GM12878 (cell line): ENCODE measurements at regions not wholly inside any gene's neighbourhood (a gene's known extent, or its start where the extent isn't known, plus 50 kb on each side); places are given as distances from the start of the nearest gene placed in this dataset.

Source experiments
- EZH2 ChIP-seq: IDR thresholded peaks from 2 replicates; pipeline ENCODE4 v1.6.1; 2012; ENCODE audit warnings: low read depth, mild to moderate bottlenecking, control low read depth, inconsistent platforms, low read length, borderline replicate concordance; ENCODE audit not compliant: control insufficient read depth
- JUNB ChIP-seq: IDR thresholded peaks from 2 replicates; pipeline ENCODE4 v1.6.1; 2016; ENCODE audit warnings: antibody characterized with exemption, mild to moderate bottlenecking
- RAD21 ChIP-seq: IDR thresholded peaks from 2 replicates; pipeline ENCODE4 v1.6.1; 2011; ENCODE audit warnings: mild to moderate bottlenecking, low read depth, low read length, moderate library complexity; ENCODE audit not compliant: insufficient read depth
- YBX1 ChIP-seq: fragments of 450-650 bp; IDR thresholded peaks from 2 replicates; pipeline ENCODE4 v1.6.1; 2016; ENCODE audit warnings: antibody characterized with exemption

DNA sequence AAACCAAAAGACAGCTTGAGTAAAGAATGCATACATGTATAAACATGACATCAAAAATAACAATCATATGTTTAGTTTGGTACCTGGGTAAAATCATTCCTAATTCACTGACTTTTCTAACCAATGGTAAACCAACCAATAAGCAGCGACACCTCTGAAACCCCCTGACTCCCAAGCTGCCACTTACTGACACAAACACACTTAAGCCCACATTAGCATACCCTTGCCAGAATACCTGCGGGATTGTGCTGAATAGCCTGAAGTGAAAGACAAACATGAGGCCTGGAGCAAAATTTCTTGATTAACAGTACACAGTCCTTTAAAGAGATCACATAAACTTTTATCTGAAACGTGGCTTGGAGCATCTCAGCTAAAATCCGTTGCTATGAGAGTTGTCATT is 902.9 kb downstream of the TMEM182 start:
- TF ChIP-seq YBX1 (no peak), JUNB (no peak), EZH2 (no peak), RAD21 (no peak)
